ENCODE measurements at regions not wholly inside any gene's neighbourhood (a gene's known extent, or its start where the extent isn't known, plus 50 kb on each side); places are given as distances from the start of the nearest gene placed in this dataset.

GRCh38 chr6:76403064-76403463 lies 330.6 kb upstream of the IMPG1 start:
- TF ChIP-seq, protein P1, sequence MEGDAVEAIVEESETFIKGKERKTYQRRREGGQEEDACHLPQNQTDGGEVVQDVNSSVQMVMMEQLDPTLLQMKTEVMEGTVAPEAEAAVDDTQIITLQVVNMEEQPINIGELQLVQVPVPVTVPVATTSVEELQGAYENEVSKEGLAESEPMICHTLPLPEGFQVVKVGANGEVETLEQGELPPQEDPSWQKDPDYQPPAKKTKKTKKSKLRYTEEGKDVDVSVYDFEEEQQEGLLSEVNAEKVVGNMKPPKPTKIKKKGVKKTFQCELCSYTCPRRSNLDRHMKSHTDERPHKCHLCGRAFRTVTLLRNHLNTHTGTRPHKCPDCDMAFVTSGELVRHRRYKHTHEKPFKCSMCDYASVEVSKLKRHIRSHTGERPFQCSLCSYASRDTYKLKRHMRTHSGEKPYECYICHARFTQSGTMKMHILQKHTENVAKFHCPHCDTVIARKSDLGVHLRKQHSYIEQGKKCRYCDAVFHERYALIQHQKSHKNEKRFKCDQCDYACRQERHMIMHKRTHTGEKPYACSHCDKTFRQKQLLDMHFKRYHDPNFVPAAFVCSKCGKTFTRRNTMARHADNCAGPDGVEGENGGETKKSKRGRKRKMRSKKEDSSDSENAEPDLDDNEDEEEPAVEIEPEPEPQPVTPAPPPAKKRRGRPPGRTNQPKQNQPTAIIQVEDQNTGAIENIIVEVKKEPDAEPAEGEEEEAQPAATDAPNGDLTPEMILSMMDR (IDR thresholded peaks at IDR 0.05; ENCODE audit: low read depth, low read length), result no peak
- TF ChIP-seq EZH2phosphoT487 (IDR thresholded peaks at IDR 0.05; ENCODE audit: low read depth), result no peak

Measured in OCI-LY3 (cell line).